ENCODE measurements at regions not wholly inside any gene's neighbourhood (a gene's known extent, or its start where the extent isn't known, plus 50 kb on each side); places are given as distances from the start of the nearest gene placed in this dataset.

- ATAC-seq (no peak), DNase-seq (ENCODE audit: low spot score) (no peak), FAIRE-seq (no peak)
- in situ Hi-C loops (cut with HindIII; ENCODE audit: extremely low pct_ligation_motif_present, low pct_unique_long_range_greater_than_20kb): no loop called here
- H3K4me2 ChIP-seq (ENCODE audit: low read depth, low read length): no peak overlapping the region
- peaks cover 21% of the 10 kb centered on the region for H3K9me3 ChIP-seq (ENCODE audit: low read length)
- CTCF ChIA-PET (ENCODE audit: low intra/inter-chr PET ratio, low total read pairs): no interaction called here
- BruUV-seq (replicated peaks): no TSS peak
- no peaks in the 10 kb centered on the region for H3K36me3 ChIP-seq (replicated peaks in 1 of 2; ENCODE audit: control insufficient read depth in 1 of 2, insufficient read depth in 2 of 2, low read length in 2 of 2)
- H3K79me2 ChIP-seq (ENCODE audit: insufficient read depth, low read length): no peaks in the 10 kb centered on the region
- no peak overlapping the region for H3K9ac ChIP-seq (ENCODE audit: insufficient read depth, low read depth, low read length)
- no peak overlapping the region for H2AFZ ChIP-seq (ENCODE audit: low read length)
- H3K4me1 ChIP-seq (ENCODE audit: insufficient read depth, low read length): no peaks in the 10 kb centered on the region
- H3K27me3 ChIP-seq (ENCODE audit: control insufficient read depth in 1 of 2, insufficient read depth in 2 of 2, low read length in 2 of 2): no peaks in the 10 kb centered on the region
- POLR2A ChIA-PET: no interaction called here
- H4K20me1 ChIP-seq (ENCODE audit: insufficient read depth, low read length): no peaks in the 10 kb centered on the region
- H3K27ac ChIP-seq (ENCODE audit: extremely low read length, insufficient read depth, low read length): no peak overlapping the region
- no peak overlapping the region for H3K4me3 ChIP-seq (replicated peaks in 1 of 3; ENCODE audit: insufficient read depth in 1 of 3, low read depth in 2 of 3, low read length in 3 of 3)
- intact Hi-C loops (cut with micrococcal nuclease; ENCODE audit: unreplicated experiment): no loop called here
- TF ChIP-seq HNRNPH1 (optimal IDR thresholded peaks at IDR 0.05; ENCODE audit: low read depth, low read length) (no peak), PRDM10 (CRISPR knock-in tag; IDR thresholded peaks at IDR 0.05; ENCODE audit: low read depth) (no peak), GMEB2 (CRISPR knock-in tag; IDR thresholded peaks at IDR 0.05; ENCODE audit: low read depth) (no peak), ZNF317 (CRISPR knock-in tag; IDR thresholded peaks at IDR 0.05) (peak; percentile 98), HES4 (CRISPR knock-in tag; IDR thresholded peaks at IDR 0.05; ENCODE audit: borderline replicate concordance) (no peak), TEAD2 (CRISPR knock-in tag; IDR thresholded peaks at IDR 0.05) (no peak)
Measured at GRCh38 chr11:122059565-122059964, 56.5 kb downstream of the BLID start.

Measured in HepG2 (cell line).